Osteocyte (in vitro differentiated cells): ENCODE measurements at regions not wholly inside any gene's neighbourhood (a gene's known extent, or its start where the extent isn't known, plus 50 kb on each side); places are given as distances from the start of the nearest gene placed in this dataset.

ENCODE experiments used
- DNase-seq: peaks from one replicate; pipeline ENCODE4 v3.0.0; 2021; ENCODE audit warnings: mixed read lengths; ENCODE audit not compliant: unreplicated experiment; ENCODE audit errors: extremely low spot score
- H3K27ac Mint-ChIP-seq: one replicate; pipeline ENCODE4 v1.8.0; 2021; ENCODE audit warnings: mild to moderate bottlenecking, mixed read lengths; ENCODE audit not compliant: unreplicated experiment
- H3K27me3 Mint-ChIP-seq: one replicate; pipeline ENCODE4 v1.8.0; 2021; ENCODE audit warnings: mixed read lengths; ENCODE audit not compliant: unreplicated experiment
- H3K36me3 Mint-ChIP-seq: one replicate; pipeline ENCODE4 v1.8.0; 2021; ENCODE audit warnings: mixed read lengths; ENCODE audit not compliant: unreplicated experiment
- H3K4me1 Mint-ChIP-seq: one replicate; pipeline ENCODE4 v1.8.0; 2021; ENCODE audit warnings: mixed read lengths; ENCODE audit not compliant: unreplicated experiment
- H3K4me3 Mint-ChIP-seq: one replicate; pipeline ENCODE4 v1.8.0; 2021; ENCODE audit warnings: mild to moderate bottlenecking, moderate library complexity, mixed read lengths; ENCODE audit not compliant: unreplicated experiment
- H3K9me3 Mint-ChIP-seq: one replicate; pipeline ENCODE4 v1.8.0; 2021; ENCODE audit warnings: mixed read lengths; ENCODE audit not compliant: unreplicated experiment
- TF ChIP-seq, protein P1 (sequence below): fragments of 200-600 bp; sonication (generic); IDR thresholded peaks from 2 replicates; pipeline ENCODE4 v1.5.0; 2021; ENCODE audit warnings: antibody characterized with exemption, mild to moderate bottlenecking, moderate library complexity

DNA sequence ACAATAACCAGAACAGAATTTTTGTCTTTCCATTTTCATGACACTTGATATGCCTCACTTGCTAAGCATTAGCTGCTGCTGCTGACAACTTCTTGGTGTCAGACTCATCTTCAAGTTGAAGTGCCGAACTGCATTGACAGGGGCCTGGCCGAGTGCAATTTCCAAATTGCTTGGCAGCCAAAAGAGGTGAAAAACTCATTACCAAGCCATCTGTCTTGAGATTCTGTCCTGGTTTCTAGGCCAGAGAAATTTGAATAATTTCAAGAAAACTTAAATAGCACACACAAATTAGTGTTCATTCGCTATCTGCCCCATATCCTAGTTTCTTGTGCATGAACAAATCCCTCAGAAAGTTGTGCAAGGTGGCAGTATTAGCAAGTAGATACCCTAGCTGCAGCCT, 165.3 kb upstream of the RASSF8 start:
- Mint-ChIP-seq H3K27me3 (no peaks in the 10 kb centered on the region), H3K4me3 (no peak overlapping the region), H3K4me1 (peaks cover 31% of the 10 kb centered on the region), H3K9me3 (no peaks in the 10 kb centered on the region), H3K27ac (no peak overlapping the region), H3K36me3 (peaks cover 3% of the 10 kb centered on the region)
- TF ChIP-seq, protein P1, sequence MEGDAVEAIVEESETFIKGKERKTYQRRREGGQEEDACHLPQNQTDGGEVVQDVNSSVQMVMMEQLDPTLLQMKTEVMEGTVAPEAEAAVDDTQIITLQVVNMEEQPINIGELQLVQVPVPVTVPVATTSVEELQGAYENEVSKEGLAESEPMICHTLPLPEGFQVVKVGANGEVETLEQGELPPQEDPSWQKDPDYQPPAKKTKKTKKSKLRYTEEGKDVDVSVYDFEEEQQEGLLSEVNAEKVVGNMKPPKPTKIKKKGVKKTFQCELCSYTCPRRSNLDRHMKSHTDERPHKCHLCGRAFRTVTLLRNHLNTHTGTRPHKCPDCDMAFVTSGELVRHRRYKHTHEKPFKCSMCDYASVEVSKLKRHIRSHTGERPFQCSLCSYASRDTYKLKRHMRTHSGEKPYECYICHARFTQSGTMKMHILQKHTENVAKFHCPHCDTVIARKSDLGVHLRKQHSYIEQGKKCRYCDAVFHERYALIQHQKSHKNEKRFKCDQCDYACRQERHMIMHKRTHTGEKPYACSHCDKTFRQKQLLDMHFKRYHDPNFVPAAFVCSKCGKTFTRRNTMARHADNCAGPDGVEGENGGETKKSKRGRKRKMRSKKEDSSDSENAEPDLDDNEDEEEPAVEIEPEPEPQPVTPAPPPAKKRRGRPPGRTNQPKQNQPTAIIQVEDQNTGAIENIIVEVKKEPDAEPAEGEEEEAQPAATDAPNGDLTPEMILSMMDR = no peak
- DNase-seq = no peak

DNA sequence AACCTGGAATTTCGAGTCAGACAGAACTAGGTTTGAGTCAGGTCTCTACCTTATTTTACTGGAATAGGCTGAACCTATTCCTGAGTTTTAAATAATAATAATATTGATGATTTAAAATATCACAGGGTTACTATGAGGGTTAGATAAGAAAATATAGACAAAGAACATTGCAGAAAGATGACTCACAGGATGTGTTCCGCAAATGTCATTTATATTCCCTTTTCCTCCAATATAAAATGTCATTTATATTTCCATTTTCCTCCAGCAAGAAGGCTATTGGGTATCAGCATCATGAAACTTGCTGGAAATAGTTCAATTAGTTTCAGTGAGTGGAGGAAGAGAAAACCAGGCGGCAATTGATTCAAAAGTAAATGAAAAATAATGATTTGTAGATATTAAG, 163.9 kb upstream of the RASSF8 start:
- no peak overlapping the region for H3K27ac Mint-ChIP-seq
- no peak overlapping the region for H3K4me3 Mint-ChIP-seq
- H3K36me3 Mint-ChIP-seq = peaks cover 3% of the 10 kb centered on the region
- H3K27me3 Mint-ChIP-seq = no peaks in the 10 kb centered on the region
- DNase-seq = no peak
- TF ChIP-seq, protein P1 = no peak
- H3K4me1 Mint-ChIP-seq = peaks cover 22% of the 10 kb centered on the region
- no peaks in the 10 kb centered on the region for H3K9me3 Mint-ChIP-seq

DNA sequence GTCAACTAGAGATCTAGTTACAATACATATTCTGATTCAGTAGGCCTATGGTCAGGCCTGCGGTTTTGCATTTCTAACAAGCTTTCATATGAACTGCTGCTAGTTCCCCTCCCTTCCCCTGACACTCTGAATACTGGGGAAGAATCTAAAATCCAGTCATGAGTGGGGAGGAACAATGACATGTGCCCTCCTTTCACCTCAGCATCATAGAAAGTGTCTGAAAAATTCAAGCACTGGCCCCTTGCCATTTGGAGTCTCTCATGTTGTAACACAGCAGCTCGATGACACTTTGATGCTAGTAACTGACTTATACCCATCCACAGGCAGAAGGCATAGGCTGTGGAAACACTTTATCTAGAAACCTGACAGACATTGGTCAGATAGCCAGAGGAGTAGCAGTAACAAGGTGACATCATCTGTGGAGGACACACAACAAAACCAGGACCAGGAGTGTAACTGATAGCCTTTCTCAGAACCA, 161.9 kb upstream of the RASSF8 start:
- Mint-ChIP-seq H3K36me3 (peaks cover 3% of the 10 kb centered on the region), H3K9me3 (no peaks in the 10 kb centered on the region), H3K27ac (no peak overlapping the region), H3K27me3 (no peaks in the 10 kb centered on the region), H3K4me3 (no peak overlapping the region), H3K4me1 (peaks cover 20% of the 10 kb centered on the region)
- TF ChIP-seq, protein P1 = no peak
- no peak for DNase-seq

DNA sequence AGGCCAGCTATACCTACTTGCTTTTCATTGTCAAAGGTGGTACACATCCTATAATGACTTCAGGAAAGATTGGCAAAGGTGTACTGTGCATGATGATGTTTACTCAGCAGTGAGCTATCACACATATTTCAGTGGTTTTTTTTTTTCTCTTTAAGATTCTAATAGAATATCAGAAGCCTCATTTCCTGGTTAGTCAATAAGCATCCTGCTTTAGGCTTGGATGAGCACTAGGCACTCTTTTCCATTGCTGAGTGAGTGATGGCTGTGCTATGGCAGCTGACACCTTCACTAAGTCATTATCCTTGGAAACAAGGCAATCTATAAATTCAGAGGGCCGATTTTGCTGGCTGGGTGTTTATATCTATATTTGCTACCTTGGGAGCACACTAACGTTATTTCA, 161.1 kb upstream of the RASSF8 start:
- H3K36me3 Mint-ChIP-seq = peaks cover 3% of the 10 kb centered on the region
- peaks cover 20% of the 10 kb centered on the region for H3K4me1 Mint-ChIP-seq
- H3K27me3 Mint-ChIP-seq = no peaks in the 10 kb centered on the region
- H3K4me3 Mint-ChIP-seq = no peak overlapping the region
- H3K27ac Mint-ChIP-seq = no peak overlapping the region
- no peaks in the 10 kb centered on the region for H3K9me3 Mint-ChIP-seq
- DNase-seq = no peak
- TF ChIP-seq, protein P1 = no peak

DNA sequence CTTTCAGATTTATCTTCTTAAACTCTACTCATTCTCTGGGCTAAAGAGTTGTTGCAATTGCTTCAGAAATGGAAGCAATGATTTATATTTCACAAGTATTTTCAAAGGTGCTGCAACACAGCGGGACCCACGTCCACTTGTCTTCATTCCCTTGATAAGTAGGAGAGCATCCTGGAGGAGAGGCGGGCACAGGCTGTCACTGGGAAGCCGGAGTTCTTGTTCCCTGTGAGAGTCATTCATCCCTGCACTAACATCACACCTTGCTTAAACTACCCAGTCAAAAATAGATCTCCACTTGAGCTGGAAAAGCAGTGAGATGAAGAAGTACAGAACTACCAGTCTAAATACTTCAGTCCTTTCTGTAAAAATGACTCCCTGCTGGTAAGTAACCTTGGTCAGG, 160.5 kb upstream of the RASSF8 start:
- DNase-seq = no peak
- Mint-ChIP-seq H3K4me3 (no peak overlapping the region), H3K36me3 (no peaks in the 10 kb centered on the region), H3K4me1 (peaks cover 20% of the 10 kb centered on the region), H3K9me3 (no peaks in the 10 kb centered on the region), H3K27ac (no peak overlapping the region), H3K27me3 (no peaks in the 10 kb centered on the region)
- TF ChIP-seq, protein P1 = no peak
